H4 (cell line): ENCODE measurements at regions not wholly inside any gene's neighbourhood (a gene's known extent, or its start where the extent isn't known, plus 50 kb on each side); places are given as distances from the start of the nearest gene placed in this dataset.

Source experiments
- DNase-seq: peaks from one replicate; pipeline ENCODE4 v3.0.0-alpha.2; 2015; ENCODE audit warnings: low spot score

GRCh38 chr17:62882284-62882683 lies 74.2 kb upstream of the MARCHF10 start:
- no peak for DNase-seq

DNA sequence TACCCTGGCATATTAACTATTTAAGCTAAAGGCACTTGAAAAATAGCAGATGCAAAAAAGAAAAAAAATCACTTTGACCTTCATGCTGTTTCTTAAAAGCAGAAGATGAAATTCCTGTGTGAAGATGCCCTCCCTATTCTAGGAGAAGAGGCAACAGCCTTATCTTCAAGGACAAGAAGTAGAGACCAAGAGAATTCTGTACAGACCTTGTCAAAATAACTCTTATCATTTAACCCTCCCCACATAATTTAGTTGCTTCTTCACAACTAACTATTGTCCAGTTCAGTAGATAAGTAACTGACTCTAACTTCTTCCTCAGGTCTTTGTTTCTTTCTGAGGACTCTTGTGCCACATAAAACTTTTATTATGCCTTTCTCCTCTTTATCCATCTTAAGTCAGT lies 72.0 kb upstream of the MARCHF10 start:
- no peak for DNase-seq

DNA sequence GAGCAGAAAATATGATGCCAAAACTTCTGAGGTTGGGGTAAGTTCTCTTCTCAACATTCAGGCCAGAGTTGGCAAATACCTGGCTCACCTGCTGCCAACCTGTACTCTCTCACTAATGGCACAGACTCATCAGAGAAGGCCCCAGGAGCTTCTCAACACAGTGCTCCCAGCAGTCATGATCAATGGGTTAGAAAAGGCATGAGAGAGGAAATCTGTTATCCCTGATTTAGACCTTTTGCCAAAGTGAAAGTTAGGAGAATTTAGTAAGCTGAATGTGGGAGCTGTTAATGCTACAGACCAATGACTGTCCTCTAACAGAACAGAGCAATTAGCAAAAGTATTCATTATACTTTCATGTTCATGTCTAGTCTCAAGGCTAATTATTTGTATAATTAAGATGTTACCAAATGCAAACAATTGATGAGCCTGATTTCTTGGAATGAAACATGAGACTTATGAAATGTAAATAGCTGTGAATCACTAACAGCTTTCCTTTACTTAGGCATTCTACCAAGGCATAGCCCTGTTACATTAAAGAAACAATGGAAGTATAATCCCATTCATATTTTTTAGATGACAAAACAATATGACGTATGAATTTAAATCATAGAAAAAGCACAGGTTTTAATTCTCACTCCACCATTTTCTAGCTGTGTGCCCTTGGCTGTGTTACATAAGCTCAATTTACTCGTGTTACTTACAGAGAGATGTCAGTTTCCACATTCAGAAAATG lies 68.7 kb upstream of the MARCHF10 start:
- DNase-seq = no peak

DNA sequence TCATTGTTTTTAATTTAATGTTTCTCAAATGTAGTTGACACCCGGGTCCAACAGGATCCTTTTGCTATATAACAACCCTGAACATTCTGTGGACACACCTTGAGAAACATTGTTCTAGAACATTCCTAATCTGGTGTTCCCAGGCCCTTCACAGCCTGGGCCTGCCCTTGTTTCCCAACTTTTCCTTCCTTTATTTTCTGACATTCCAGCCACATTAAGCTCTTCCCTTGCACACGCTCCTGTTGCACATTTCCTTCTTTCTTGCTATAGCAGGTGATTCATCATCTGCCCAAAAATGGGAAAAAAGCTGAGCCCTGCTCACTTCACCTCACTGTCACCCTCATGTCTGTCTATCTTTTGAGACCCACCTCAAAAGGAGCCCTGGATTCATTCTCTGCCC lies 67.9 kb upstream of the MARCHF10 start:
- DNase-seq = no peak

DNA sequence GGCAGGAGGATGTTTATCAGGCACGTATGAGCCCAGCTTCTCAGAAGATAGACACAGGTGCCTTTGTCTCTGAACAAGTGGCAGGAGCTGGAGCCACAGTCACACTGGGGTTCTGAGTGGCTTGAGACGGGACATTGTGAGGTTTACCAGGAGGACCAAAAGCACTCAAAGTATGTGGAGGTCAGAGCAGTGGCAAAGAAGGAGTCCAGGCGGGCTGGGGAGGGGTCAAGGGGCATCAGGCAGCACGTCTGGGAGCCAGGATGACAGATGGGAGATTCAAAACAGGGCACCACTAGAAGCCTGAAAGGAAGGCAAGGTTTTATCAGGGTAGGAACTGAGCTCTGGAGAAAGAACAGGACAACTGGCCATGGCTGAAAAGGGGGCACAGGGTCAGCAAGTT lies 67.2 kb upstream of the MARCHF10 start:
- no peak for DNase-seq

- no peak for DNase-seq
Measured at GRCh38 chr17:62871291-62871690, 63.2 kb upstream of the MARCHF10 start.

GRCh38 chr17:62870552-62870971 lies 62.4 kb upstream of the MARCHF10 start:
- DNase-seq = no peak

- DNase-seq = no peak
Measured at GRCh38 chr17:62870030-62870541, 62.0 kb upstream of the MARCHF10 start.

DNA sequence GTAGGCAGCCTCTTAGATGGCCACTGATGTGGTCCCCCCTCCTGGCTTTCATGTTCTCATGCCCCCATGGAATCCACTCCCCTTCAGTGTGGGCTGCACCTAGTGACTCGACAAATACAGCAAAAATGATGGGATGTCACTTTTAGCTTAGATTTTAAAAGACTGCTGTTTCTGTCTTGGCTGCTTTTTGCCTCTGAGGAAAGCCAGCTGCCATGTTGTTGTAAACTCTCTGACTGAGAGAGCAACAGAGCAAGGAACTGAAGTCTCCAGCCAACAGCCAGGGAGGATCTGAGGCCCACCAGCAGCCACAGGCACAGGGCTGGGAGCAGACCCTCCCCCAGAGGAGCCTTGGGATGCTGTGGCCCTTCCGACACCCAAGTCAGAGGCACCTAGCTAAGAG lies 60.6 kb upstream of the MARCHF10 start:
- no peak for DNase-seq

DNA sequence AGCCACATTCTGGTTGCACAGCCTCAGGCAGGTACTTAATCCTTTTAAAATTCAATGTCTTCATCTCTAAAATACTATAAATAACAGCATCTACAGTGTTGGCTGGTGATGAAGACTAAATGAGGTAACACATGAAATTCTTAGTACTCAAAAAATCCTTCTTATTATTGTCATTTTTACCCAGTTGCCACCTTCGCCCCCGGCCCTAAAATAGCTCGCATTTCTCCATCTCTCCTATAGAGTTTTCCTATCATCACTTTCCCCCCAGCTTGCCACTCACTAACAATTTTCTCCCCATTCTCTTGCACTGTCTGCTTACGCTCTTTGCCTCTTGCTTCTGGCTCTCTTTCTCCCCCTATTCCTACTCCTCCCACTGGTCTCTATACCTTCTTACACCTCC lies 59.9 kb upstream of the MARCHF10 start:
- no peak for DNase-seq

DNA sequence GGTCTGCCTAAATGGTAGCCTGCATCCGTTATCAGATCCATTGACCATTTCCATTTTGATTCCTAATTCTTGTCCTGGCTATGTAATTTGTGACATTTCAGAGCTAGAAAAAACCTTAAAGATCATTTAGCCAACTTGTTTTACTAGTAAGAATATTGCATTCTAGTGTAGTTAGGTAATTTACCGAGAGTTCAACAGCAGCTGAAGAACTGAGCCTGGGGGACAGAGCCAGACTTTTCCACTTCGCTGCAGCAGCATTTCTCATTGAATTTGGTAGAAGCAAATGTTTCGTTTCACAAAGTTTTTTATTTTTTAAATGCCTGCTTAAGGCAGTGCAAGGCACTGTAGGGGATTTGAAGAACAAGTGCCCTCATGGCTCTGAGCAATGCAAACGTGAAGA lies 59.2 kb upstream of the MARCHF10 start:
- no peak for DNase-seq

DNA sequence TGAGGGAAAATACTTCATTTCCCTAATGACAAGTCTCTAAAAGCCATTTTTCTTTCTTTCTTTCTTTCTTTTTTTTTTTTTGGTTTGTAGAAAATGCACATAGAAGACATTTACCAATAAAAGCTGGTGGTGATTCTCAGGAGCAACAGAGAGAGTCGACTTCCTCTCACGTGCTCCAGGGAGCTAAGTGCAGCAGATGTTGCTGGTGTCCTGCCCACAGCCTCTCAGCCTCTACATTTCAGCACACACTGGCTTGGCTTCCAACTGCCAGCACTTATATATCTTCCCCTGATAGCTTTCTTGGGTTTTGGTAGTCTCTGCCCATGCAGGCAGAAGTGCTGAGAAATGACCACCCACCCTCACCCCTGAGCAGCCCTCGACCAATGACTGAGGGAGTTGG lies 58.4 kb upstream of the MARCHF10 start:
- DNase-seq = no peak

- DNase-seq = no peak
Measured at GRCh38 chr17:62865586-62865985, 57.5 kb upstream of the MARCHF10 start.

DNA sequence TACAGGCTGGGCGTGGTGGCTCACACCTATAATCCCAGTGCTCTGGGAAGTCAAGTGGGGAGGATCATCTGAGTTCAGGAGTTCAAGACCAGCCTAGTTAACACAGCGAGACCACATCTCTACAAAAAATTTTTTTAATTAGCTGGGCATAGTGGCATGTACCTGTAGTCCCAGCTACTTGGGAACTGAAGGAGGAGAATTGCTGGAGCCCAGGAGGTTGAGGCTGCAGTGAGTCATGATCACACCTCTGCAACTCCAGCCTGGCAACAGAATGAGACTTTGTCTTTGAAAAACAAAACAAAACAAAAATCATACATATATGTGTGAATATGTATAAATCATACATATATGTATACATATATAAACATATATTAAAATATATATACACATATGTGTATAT lies 54.1 kb upstream of the MARCHF10 start:
- no peak for DNase-seq

GRCh38 chr17:62860962-62861873 lies 53.1 kb upstream of the MARCHF10 start:
- DNase-seq = no peak

GRCh38 chr17:62859146-62859545 lies 51.0 kb upstream of the MARCHF10 start:
- DNase-seq = no peak
